Heart left ventricle (tissue), 13 donors: ENCODE measurements at regions not wholly inside any gene's neighbourhood (a gene's known extent, or its start where the extent isn't known, plus 50 kb on each side); places are given as distances from the start of the nearest gene placed in this dataset.

Source experiments
- CTCF ChIP-seq, 12 donors: fragments of 200-600 bp; sonication (generic) in 4 of 12; IDR thresholded peaks; one replicate each; pipeline versions ENCODE4 v1.5.0 to v1.8.0; 2018 to 2022; ENCODE audit warnings: antibody characterized with exemption in 12 of 12, mild to moderate bottlenecking in 5 of 12
- POLR2A ChIP-seq, 2 donors: fragments of 450-650 bp; IDR thresholded peaks; one replicate each; pipeline ENCODE4 v1.6.1; 2017; ENCODE audit warnings: antibody characterized with exemption in 2 of 2, mild to moderate bottlenecking in 2 of 2, moderate library complexity in 2 of 2
- donor health status: ischemic (EF 13 %, LVEDD 7.1; RV severe dilation, severe dysfunction).
- donor health status: DM: no; HTN: yes; CAD: no.
- donor health status: DM: no; HTN: no; CAD: no.
- donor health status: ischemic (EF 25% LVEDD 6.9; RV normal size, moderate dysfunction).
- donor health status: ischemic (EF 25% LVEDD 5.7; RV mildly dilated, moderate dysfunction).
- donor health status: ischemic (EF 35%, LVEDD 5.7; RV mildly dilated, moderate dysfunction).
- donor health status: nonischemic (EF 11% LVEDD 7.7; RV severe dilation, severe dysfunction).
- donor health status: DM: yes; HTN: yes; CAD: no.
- donor health status: PGD.
- donor health status: ischemic (EF 29% LVEDD 5.4; RV normal size, mild dysfunction).
- donor health status: nonischemic (EF 23%, LVEDD 6.1; RV moderate dilation, normal function).

- TF ChIP-seq CTCF (IDR thresholded peaks at IDR 0.05) (no peak), POLR2A (IDR thresholded peaks at IDR 0.05) (no peak)
Measured at GRCh38 chr19:37304884-37305255, 66.0 kb upstream of the ZNF527 start.
